DMS 273 treated with DMSO at 0.1 percent for 48 hours (cell line): ENCODE measurements at regions not wholly inside any gene's neighbourhood (a gene's known extent, or its start where the extent isn't known, plus 50 kb on each side); places are given as distances from the start of the nearest gene placed in this dataset.
"Not testable (repeated sequence)": the region's sequence is repeated elsewhere in the genome, so short reads cannot be mapped to it uniquely, and the experiment has no call there.

Experiments
- DNase-seq: peaks from one replicate; lab custom pipeline; 2025; lab: John Stamatoyannopoulos, UW

DNA sequence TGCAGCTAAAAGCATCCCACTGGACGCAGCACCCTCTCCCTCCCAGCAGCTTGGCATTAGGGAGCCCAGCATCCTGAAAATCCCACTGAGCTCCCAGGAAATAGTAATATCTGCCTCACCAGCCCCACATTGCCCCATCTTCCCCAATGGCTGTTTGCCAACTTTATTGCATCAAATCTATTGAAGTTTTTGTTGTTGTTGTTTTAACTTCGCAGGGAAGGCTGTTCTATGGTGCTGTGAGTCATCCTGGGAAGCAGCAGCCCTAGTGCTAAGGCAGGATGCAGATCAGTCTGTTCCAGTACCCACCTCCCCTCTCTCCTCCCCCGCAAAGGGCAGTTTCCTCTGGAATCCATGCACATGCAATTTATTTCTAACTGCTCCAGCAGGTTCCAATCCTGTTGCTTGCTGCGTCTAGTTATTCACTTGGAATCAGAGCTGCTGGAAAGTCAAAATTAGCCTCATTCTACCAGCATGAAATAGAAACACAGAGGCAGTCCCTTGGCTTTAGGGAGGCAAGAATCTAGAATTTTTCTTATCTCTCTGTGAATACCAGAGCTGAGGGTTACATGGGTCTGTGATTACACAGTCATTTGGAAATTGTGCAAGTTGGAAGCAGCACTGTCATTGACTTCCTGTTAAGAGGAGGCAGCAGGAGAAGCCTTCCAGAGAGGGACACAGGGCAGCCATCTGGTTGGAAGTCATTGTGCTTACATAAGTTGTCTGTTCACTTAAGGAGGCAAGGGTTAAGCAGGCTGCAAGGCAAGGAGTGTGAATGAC is 115.9 kb upstream of the CACUL1 start:
- DNase-seq = no peak

DNA sequence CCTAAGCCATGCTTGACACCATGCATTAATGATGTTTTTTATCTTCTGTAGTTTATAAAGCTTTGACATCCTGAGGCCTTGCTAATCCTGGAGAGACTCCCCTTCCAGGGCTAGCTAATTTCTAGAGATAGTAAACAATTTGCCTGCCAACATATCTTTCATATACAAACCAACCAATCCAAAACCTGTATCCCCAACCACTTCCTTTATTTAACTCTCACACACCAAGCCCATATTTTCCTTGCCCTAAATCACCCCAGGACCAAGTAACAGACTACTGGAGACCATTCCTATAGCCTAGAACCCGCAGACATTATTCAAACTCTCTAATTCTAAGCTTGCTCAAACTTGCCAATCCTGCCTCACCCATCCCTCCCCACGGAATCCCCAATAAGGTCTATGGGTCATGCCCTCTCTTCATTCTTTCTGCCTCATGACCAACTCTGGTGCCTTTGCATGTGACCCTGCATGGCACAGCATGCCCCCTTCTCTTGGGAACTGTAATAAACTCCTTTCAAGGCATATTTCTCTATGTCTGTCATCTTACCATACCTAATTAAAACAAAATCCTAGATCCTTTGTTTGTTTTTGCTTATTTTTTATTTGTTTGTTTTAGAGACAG is 116.6 kb upstream of the CACUL1 start:
- DNase-seq = no peak

DNA sequence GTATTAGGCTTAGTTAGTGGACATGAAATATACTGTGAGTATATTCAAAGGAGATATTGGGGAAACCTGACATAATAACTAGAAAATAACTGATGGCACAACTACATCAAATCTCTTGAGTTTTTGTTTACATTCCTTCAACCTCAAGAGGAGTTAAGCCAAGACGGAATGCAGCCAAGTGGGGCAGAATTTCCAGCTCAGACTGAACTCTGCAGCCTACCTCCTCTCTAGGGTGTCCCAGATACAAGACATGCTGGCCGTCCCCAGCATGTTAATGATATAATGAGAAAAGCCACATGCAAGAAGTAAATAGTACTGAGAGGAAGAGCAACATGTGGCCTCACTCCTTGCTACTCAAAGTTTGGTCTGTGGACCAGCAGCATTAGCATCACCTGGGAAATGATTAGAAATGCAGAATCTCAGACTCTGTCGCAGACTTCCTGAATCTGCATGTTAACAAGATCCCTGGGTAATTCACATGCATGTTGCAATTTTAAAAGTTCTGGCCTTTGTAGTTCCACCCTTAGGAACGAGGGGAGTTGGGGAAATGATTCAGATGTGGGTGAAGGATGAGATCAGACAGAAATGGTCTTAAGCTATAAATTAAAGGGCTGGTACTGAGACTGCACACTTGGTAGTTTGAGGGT is 118.4 kb upstream of the CACUL1 start:
- no peak for DNase-seq

DNA sequence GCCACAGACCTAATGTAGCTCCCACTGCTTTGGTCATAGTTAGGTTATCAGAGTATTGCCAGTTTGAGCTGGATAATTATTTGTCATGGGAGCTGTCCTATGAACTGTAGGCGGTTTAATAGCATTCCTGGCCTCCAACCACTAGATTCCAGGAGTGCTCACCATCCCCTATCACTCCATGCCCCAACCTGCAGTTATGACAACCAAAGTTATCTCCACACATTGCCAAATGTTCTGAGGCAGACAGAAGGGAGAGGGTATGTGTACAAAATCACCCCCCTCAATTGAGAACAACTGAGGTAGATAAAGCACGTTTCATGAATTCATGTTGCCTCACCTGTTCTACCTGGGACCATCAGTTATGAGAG is 119.0 kb upstream of the CACUL1 start:
- DNase-seq = no peak

DNA sequence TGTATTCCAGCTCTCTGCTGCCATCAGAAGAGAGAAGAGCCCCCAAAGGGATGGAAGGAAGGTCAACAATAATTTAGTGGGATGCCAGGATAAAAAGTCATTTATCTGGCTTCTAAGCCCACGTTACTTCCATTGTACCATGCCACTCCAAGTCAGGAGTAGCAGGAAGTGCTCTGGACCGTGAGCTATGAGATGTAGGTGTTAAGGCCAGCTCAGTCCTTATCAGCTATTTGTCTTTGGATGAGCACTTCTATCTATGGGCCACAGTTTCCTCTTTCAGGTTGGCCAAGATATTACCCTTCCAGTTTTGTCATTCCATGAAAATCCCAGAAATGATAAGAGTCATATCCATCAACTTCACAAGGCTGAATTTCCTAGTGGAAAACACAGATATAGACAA is 119.4 kb upstream of the CACUL1 start:
- DNase-seq = no peak

DNA sequence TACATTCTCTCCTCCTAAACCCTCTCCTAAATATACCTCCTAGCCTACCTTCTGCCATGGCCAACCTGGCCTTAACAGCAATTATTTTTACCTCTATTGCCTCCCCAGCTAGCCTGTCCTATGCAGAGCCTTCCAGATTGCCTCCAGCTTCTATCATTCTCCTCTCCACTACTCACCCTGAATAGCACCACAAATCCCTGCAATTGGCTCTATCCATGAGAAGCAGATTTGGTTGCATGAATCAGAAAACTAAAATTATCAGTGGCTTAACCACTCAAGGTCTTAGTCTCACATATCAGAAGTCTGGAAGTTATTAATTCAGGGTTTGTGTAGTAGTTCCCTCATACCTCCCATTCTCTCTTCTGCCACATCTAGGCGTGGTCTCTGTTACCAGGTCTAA is 120.3 kb upstream of the CACUL1 start:
- no peak for DNase-seq

DNA sequence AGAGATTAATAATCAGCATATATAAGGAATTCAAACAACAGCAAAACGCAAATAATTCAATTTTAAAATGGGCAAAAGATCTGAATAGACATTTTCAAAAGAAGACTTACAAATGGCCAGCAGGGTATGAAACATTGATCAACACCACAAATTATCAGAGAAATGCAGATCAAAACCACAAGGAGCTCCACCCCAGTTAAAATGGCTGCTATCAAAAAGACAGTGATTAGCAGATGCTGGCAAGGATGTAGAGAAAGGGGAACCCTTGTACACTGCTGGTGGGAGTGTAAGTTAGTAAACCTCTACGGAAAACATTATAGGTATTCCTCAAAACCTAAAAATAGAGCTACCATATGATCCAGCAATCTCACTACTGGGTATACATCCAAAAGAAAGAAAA is 128.0 kb upstream of the CACUL1 start:
- DNase-seq = no peak

DNA sequence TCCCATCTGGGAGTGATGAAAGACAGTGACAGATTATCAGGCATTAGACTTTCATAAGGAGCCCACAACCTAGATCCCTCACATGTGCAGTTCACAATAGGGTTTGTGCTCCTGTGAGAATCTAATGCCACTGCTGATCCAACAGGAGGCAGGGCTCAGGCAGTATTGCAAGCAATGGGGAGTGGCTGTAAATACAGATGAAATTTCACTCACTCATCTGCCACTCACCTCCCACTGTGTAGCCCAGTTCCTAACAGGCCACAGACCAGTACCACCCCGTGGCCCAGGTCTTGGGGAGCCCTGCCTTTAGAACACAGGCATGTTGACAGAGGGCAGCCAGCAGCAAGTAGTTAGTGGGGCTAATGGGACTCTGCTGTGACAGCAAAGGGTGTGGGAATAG is 137.3 kb upstream of the NANOS1 start:
- no peak for DNase-seq

DNA sequence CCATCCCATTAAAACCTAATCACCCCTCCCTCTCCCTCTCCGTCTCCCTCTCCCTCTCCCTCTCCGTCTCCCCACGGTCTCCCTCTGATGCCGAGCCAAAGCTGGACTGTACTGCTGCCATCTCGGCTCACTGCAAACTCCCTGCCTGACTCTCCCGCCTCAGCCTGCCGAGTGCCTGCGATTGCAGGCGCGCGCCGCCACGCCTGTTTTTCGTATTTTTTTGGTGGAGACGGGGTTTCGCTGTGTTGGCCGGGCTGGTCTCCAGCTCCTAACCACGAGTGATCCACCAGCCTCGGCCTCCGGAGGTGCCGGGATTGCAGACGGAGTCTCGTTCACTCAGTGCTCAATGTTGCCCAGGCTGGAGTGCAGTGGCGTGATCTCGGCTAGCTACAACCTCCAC is 134.6 kb upstream of the NANOS1 start:
- not testable (repeated sequence) for DNase-seq

DNA sequence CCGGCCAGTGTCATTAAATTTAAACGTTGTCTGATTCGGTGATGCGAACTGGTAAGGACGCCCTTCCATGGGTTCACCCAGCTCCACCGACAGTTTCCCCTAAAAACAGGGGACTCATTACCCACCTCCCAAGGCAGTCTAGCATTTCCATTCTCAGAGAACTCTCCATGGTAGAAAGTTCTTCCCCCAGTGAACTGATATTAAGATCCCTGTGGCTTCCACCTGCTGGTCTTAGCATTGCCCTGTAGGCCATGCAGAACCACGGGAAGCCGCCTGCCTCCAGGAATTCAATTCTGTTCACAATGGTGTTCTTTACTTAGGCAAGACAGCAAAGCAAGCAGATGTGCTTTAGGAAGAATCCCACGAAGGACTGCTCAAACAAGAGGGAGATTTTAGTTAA is 128.9 kb upstream of the NANOS1 start:
- DNase-seq = no peak

DNA sequence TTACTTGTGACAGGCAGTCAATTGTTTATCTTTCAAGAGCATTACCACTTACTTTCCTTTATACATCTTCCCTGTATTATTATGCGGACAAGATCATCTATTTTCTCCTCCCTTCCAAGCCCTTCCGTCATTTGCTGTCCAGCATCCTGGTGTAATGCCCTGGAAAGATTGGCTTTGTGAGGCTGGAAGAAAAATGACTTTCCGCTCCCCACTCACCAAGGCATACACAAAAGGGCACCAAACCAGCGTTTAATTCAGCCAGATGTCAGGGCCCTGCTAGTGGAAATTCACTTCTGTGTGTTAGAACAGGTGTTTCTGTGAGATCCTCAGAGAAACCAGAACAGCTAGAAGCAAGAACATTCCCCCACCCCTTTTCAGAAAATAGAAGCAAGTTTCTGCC is 128.1 kb upstream of the NANOS1 start:
- peak; percentile 2 for DNase-seq

DNA sequence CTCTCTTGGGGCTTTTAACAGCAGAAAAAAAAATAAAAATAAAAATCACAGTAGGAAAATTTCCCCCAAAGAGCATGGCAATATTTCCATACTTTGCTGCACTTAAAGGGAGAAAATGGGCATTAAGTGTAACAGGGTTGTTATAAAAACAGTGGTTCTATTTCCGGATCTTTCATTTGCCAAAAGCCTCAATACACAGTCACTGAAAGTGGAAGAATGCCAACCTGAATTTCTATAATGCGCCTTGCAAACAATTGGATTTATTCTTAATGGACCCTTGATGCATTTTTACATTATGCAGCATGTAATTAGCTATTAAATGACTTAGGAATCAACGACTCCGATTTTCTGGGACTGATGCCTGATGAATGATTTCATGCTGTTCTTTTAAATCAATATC is 127.6 kb upstream of the NANOS1 start:
- no peak for DNase-seq

DNA sequence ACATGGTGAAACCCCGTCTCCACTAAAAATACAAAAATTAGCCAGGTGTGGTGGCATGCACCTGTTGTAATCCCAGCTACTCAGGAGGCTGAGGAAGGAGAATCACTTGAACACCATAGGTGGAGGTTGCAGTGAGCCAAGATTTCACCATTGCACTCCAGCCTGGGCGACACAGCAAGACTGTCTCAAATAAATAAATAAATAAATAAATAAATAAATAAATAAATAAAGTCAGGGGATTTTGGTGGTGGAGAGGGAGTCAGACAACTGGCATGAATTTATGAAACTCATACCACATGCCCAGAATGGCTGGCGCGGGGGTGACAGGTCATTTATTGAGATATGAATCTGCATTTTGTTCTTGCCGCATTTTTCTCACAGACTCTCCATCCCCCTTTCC is 126.9 kb upstream of the NANOS1 start:
- not testable (repeated sequence) for DNase-seq

DNA sequence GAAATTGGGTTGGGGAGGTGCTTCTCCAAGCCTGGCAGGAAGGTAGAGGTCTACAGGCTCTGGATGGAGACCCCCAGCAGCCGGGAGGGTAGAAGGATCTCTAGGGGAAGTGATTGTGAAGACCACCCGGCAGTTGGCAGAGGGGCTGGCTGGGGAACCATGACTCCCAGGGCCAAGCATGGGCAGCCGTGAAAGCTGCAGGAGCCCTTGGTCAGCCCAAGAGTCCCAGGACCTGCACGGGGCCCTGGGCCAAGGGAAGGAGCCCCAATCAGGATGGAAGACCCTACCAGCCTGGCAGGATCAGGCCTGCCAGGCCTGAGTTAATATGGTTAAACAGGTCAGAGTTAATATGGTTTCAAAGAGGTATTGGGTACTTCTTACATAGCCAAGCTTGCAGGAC is 126.3 kb upstream of the NANOS1 start:
- no peak for DNase-seq

DNA sequence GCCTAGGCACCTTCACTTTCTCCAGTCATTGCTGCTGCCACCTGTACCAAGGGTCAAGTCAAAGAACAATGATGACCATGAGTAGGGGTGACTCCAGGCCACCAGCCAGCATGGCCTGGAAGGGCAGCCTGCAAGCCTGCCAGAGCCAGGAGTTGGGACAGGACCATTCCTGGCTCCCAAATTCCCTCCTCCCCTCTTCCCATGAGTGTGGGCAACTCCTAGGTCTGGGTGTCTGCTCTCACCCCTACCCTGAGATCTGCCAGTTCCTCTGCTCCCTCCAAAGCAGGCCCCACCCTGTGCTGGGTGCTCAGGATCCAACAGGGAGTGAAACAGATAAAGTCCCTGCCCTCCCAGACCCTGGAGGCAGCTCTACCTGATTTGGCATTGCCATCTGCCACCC is 125.8 kb upstream of the NANOS1 start:
- no peak for DNase-seq

DNA sequence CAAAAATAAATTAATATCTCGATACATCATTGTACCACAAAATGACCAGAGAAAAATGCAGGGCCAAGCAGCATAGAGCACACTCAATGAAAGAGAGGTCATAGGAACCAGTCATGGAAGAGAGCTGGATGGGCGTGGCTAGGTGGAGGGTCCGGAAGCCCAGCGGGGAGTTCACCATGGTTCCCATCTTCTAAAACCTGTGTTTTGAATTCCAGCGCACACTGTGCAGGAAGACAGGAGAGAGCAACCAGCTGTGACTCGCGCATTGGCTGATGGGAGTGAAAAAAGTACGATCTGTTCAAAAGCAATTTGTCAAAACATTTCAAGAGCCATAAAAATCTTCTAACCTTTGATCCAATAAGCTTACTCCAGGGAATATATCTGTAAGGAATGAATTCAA is 125.2 kb upstream of the NANOS1 start:
- DNase-seq = no peak

DNA sequence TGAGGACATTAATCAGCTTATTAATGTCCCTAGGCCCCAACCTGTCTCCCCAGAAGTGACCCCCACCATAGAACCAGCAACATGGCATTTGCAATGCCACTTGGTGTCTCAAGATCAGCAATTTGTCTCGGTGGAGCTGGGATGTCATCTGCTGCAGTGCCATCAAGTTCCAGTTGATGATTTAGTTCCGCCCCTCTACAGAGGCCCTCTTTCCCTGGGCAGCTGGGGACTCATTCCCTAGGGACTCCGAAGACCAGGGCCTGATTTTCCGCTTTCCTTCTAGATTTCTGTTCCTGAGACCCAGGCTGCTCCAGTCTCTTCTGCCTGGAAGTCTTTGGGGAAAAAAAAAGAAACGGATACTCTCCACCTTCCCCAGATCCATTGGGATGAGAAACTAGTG is 122.5 kb upstream of the NANOS1 start:
- no peak for DNase-seq

DNA sequence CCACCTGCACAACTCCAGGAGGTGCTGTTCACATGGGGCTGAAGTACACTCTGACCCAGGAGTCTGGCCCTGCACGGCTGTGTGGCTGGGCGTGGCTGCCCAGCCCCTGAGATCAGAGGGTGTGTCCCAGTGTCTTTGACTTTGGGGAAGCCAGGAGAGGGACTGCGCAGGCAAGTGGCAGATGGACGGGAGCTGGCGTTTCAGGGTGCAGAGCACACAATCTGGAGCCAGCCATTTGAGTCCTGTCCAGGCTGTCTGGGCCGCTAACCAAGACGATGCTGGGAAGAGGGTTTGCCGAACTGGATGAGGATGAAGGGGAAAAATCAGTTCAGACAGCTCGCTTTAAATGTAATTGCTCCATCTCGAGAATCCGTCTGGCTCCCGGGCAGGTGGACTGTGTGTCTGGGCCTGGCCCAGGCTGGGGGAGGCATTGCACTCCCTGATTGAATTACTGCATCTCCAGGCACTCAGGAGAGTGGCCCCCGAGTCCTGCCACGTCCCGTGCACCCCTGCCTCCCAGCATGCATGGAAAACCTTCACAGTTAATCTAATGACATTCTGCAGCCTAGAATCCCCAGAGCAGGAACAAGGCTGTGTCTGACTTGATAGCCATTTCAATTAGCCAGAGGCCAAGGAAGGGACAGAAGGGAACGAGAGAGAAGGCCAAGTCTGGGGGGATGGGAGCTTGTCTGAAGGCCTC is 120.8 kb upstream of the NANOS1 start:
- peak; percentile 61 for DNase-seq

DNA sequence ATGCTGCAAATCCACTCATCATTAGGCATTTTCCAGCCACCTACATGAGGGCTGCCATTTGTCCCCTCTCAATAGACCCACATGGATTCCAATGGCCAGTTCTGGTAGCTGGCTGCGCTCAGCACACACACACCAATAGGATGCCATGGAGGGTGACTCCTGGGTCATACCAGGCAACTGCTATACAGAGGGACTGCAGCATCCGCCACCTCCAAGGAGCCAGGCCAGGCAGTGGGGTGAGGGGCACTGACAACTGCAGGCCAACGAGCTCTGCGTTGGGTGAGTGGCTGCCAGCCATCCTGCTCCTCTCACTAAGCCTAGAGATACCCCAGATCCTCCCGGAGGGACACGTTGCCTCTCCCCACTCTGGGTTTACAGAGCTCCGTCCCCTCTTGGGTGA is 118.8 kb upstream of the NANOS1 start:
- DNase-seq = no peak

DNA sequence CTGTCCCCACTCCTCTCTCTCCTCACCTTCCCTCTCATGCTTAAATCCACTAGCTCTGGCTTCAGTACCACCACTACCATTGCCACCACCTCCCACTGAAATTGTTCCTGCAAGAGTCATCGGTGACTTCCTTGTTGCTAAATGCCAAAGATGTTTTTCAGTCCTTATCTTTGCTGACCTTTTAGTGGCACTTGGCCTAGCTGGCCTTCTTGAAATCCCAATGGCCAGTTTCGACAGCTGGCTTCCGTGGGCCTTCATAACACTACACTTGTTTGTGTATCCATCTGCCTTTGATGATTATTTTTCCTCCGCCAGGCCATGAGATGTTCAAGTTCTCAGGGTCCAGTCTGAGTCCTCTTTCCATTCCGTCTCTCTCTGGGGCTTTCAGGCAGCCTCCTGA is 118.2 kb upstream of the NANOS1 start:
- no peak for DNase-seq

DNA sequence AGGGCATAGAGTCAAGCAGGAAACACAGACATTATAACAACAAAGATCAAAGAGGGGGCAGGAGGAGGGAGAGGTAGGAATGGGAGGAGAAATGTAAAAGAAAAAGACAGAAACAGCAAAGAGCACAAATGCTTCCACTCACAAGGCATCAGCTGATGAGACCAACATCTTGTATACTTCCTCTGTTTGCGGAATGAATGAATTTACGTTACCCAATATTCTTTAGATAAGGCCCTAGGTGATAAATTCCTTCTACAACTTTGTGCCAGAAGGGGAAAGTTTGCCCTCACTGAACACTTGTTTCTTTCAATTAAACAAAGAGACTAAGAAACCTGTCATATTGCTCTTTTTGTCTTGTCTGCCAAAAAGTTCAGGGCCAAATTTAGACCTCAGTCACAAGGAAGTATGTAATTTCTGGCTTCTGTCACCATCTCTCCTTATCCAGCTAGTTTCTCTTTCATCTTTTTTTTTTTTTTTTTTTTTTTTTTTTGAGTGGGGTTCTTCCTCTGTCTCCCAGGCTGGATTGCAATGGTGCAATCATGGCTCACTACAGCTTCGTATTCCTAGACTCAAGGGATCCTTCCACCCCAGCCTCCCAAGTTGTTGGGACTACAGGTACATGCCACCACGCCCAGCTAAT is 116.4 kb upstream of the NANOS1 start:
- no peak for DNase-seq

DNA sequence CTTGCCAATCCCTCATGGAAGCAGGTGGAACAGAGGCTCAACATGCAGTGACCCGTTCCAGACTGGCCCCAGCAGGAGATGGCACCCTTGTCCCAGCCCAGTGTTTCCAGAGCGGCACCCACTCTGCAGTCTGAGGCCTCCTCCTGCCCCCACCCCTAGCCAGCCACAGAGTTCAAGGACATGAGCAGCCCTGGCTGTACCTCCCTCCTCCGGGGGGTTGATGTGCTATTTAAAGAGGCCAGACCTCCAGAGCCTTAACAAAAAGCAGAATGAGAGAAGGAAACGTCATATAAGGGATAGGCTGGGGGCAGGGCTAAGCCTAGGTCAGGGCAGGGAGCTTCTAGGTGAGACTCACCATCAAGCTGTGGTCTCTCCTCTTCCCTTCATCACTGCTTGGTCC is 115.7 kb upstream of the NANOS1 start:
- DNase-seq = no peak

DNA sequence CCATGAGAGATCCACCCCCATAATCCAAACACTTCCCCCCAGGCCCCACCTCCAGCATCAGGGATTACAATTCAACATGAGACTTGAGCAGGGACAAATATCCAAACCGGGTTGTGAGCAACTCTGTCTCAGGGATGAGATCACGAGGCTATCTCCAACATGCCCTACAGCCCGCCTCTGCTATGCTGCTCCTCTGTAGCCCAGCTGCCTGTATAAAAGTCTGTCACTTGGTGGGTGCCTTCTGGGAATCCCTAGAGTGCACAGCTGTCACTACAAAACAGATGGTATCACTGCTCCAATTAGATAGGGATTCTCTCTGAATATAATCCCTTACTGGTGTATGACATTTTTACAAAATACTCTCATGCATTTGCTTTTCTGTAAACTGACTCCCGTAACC is 114.9 kb upstream of the NANOS1 start:
- no peak for DNase-seq
